Activated T-cell treated with anti-CD3 and anti-CD28 coated beads for 4 hours (primary cell): ENCODE measurements at regions not wholly inside any gene's neighbourhood (a gene's known extent, or its start where the extent isn't known, plus 50 kb on each side); places are given as distances from the start of the nearest gene placed in this dataset.

Source experiments
- DNase-seq: peaks from one replicate; pipeline ENCODE4 v3.0.0-alpha.2; 2020

DNA sequence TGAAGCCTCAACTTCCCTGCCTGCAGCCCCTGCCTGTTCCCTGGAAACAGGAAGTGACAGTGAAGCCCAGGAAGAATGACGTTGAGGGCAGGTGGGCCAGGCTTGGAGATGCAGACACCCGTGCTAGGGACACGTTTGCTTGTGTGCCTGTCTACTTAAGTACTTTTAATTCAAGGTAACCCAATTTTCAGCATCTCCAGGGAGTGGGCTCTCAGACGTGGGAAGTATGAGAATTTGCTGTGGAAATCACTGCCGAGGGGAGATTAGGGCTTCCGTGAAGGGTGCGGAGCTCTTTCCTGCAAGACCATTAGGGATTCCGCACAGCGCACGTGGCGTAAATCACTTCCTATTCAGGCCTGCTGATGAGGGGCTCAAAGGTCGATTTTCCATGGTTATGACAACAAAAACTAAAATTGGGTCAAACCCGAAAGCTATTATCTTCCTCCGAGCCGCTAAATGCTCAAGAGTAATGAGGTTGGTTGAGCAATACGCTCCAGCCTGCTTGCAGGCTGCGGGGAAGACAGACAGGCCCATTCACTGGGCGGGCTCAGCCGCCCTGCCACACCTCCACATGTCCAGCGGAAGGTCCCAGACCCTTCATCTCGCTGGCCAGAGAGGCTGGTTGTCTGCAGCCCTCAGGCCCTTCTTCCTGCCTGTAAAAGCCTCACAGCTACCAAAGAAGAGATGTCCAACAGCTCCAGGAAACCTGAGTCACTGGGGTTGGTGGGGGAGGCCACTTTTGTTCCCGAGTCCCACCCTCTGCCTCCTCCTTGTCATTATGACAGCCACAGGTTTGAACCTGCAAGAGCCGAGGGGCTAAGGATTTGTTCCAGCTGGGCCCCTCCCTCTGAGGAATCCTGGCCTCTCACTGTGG lies 109.9 kb downstream of the RBFOX3 start:
- no peak for DNase-seq

DNA sequence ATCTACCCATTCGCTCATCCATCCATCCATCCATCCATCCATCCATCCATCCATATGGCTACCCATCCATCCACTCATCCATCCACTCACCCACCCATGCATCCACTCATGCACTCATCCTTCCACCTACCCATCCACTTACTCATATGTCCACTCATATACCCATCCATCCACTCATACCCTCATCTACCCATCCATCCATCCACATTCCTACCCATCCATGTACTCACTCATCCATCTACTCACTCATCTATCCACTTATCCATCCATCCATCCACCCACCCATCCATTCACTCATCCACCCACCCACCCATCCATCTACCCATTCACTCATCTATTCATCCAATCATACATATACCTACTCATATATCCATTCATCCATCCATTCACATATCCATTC lies 112.0 kb downstream of the RBFOX3 start:
- no peak for DNase-seq

DNA sequence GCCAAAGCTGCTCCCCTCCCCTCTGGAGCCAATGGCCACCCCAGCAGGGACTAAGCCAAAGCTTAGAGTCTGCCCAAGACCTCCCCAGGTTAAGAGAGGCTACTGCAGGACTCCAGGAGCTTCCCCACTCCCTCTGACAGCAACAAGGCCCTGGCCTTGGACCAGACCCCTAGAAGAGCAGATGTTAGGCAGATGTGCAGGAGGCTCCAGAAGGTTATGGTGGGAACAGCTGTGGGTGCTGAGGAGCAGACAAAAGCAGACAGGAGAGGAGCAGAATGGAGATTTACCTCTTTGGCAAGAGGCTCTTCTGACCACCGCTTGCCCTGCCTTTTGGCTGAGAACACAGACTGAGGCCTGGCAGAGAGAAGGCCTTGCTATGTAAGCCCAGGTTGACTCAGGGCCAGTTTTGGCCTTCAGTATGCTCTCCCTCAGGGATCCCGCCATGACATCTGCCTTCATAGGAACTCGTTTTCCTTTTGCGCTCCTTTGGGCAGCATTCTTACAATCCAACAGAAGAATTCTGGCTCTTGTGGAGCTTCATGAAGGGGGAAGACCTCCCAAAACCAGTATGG lies 113.0 kb downstream of the RBFOX3 start:
- DNase-seq, result no peak

DNA sequence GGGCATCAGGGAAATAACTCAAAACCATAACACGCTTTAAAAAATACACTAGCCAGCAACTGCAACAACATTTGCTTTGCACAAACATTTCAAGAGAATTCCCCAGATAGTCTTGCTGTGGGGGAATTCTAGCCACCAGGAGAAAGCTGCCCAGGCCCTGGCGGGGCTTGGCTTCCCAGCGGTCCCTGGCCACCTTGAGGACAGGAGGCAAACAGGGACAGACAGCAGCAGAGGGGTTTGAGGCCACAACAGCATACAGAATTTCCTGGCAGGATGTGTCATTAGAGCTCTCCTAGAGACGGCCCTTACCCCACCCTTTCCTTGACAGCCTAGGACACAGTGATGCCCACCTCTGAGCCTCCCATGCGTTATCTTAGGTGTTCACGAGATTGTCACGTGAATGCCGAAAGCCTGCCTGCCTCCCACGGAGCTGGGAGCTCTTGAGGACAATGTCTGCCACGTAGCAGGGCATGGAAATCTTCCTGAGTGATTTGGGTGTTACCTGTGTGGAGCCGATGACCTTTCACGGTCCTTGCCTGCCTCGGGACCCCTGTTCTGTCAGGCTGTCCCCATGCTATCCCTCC lies 114.3 kb downstream of the RBFOX3 start:
- DNase-seq, result no peak

DNA sequence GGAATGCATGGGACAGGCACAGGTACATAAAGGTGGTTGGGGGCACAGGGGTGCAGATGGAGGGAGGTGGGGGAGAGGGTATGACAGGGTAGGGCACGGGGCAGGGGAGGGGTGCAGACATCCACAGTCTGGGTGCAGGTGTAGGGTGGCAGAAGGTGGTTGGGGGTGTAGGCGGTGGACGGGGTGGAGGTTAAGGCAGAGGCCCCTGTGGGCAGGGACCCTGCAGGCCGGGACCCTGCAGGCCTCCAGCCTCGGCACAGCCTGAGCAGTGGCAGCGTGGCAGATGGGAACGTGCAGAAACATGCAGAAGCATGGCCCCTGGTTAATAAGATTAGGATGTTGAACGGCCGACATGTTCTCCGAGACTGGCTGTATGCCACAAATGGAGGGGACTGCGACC lies 115.2 kb downstream of the RBFOX3 start:
- no peak for DNase-seq

DNA sequence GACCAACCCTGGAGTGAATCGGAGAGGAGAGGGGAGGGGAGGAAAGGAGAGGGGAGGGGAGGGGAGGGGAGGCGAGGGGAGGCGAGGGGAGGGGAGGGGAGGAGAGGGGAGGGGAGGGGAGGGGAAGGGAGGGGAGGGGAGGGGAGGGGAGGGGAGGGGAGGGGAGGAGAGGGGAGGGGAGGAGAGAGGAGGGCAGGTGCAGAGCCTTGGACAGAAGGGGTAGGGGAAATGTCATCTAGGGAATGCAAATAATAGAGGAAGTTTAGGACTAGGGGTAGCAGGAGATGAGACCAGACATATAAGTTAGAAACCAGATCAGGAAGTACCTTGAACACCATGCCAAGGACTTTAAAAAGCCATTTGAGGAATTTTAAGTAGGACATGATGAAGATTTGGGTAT lies 119.8 kb downstream of the RBFOX3 start:
- DNase-seq, result no peak

DNA sequence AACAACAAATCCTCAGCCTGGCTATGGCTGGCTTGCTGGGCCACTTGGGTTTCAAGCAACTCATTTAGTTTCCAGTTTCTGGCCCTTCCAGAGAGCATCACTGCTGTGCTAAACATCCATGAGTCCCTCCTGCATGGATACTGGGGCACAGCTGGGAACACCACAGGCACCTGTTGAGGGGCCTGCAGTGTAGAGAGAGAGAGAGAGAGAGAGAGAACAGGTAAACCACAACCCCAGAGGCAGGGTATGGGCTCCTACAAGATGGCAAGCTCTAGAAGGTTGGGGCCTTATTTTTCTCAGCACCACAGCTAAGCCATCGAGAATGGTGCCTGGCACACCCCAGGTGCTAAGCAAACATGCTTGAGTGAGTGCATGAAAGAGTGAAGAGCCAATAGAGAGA lies 120.3 kb downstream of the RBFOX3 start:
- DNase-seq, result no peak

DNA sequence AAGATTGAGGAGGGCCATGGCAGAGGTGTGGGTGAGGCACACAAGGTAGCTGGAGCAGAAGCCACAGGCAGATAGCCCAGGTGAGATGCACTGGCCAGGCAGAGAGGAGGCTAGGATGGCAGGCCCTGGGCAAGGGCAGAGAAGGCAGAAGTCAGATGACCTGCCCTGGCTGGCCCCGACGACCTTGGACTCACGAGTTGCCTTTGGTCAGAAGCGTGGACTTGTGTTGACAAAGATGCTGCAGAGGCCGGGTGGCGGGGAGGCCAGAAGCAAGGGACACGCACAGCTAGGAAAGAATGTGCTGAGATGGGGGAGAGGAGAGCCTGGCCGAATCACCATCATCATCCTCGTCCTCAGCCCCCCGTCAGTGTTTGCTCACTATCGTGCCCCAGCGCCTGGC lies 123.7 kb downstream of the RBFOX3 start:
- DNase-seq, result no peak

DNA sequence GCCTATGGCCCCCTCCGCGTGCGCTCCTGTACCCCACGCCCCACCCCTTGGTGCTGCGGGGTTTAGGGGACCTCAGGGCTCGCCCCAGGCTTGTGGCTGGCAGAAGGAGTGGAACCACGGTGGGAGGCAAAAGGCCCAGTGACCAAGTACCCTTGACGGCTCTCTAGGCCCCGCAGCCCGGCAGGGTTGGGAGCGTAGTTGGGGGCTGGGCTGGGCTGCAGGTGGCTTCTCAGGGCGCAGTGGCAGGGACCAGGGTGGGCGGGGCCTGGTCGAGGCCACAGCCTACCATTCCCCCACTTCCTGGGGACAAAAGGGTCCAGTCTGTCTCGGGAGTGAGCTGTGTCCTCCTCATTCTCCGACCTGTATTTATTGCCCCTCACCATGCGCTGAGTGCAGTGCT lies 124.9 kb downstream of the RBFOX3 start:
- no peak for DNase-seq

DNA sequence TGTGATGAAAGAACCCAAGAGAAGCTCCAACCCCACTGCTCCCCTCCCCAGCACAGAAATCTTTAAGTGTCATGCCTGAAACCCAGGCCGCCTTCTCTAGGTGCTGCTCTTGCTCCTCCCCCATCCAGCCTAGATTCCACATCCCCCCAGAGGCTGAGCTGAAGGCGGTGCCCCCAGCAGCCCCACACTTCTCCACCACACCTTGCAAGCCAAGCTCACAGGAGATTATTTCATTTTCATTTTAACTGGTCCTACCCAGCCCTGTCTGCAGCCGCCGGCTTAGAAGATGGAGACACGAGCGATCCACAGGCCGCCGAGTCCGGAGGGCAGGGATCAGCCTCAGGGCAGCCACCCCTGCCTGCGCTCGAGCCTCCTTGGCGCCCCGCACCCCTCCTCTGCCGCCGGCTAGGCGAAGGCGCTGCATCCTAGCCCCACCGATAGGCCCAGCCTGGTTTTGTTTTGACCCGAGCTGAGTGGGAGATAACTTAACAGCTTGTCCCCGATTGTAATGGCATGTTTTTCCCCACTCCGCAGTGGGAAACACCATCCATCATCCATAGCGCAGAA lies 125.3 kb downstream of the RBFOX3 start:
- no peak for DNase-seq

DNA sequence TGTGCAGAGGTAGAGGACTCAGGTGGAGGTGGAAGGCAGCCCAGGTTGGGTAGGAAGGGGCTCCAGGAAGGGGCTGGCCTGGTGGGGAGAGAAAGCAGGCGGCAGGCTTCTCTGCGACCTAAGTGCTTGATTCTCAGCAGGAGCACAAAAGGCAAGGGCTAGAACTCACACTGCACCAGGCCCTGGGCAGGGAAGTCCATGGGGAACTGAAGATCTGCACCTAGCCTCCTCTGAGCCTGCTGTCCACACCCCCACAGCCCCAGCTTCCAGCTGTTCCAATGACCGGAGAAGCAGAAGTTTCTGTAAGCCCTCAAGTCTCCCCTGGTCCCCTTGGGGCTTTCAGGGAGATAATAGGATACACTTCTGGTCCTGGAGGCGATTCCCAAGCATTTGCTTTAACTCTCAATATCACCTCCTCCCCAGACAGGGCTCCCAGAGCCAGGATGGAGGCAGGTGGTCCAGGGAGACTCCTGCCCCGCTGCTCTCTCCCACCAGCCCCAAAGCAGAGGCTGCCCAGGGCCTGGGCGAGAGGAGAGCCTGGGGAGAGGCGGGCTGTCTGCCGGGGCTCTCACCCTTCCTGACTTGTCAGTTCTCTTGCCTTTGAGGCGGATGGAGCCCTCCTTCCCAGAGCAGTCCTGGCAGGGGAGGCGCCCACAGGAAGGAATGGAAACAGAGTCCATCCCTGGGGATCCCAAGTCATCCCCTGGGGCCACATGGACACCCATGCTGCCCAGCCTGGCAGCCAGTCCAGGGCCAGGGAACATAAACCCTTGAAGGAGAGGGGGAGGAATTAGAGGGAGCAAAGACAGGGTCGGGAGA lies 126.0 kb downstream of the RBFOX3 start:
- DNase-seq, result no peak

DNA sequence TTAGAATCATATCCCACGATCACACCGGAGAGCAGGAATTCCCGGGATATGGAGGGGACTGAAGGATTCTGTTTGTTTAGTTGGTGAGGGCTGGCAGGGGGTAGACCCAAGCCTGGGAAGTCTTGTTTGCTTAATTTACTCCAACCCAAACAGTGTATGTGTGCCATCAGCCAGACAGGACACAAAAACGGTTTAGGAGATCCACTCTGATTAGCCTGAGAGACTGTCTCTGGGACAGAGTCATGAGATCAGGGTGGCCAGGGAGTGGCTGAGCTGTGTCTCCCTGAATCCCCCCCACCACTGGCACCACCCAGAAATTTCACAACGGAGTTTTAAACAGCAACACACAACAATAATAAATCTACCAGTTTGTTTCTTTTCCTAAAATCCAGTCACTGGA lies 127.0 kb downstream of the RBFOX3 start:
- no peak for DNase-seq

DNA sequence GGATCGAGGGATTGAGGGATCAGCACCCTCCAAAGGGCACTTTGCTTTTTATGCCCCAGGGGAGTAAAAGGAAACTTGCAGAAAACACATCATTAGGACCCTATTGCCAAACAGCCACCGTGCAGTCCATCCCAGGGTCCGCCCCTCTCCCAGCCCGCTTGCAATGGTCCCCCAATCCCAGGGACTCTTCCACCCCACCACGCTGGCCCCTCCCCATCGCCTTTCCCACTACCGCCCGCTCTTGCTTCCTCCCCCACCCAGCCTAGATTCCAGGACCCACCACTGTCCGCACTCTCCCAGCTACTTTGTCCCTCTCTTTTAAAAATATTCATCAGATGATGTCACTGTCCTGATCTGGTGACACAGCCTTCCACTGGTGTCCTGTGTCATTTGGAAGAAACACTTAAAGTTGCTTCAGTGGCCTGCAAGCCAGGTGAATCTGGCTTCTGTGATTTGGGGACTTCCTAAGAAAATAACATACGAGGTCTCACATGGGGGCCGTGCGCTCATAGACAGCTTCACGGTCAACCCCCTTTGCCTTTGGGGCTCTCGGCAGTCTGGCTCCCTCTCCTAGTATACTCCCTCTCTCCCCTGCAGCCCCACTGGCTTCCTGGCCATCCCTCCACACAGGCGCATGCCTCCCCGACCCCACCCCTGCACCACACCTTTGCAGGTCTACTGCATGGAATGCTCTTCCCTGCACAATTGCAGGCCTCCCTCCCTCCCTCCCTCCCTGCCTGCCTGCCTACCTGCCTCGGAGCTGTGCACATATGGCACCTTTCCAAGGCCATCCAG lies 127.9 kb downstream of the RBFOX3 start:
- no peak for DNase-seq

DNA sequence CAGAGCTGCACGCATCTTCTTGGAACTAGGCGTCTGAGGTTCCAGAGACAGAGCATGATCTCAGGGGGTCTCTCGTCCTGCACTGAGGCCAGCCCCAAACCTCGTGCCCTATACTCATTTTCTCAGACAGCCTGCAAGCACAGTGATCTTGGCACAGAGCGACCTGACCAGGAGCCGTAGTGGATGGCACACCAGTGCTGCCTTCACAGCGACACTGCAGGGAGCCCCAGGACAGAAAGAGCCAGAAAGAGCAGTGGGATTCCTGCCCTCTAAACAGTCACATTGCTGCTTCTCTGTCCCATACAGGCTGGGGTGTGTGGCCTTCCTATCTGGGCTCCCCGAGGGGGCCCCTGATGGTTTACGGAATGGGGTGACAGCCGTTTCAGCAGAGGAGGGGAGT lies 131.0 kb downstream of the RBFOX3 start:
- no peak for DNase-seq

DNA sequence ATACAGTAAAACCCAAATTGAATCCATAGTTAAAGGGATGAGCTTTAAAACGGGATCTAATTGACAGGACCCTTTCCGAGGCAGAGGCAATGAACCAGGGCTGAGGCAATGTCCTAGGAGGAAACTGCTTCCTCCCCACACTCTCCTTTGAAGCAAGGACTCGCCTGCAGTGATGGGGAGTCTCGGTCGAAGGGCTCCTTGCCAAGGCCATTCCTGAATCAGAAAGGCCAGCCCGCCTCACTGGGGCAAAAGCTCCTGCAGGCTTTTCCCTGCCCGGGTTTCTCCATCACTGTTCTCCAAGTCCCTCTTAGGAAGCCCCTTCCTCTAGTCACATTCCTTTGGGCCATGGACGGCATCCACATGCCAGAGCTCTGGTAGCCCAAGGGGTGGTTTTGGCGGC lies 132.0 kb downstream of the RBFOX3 start:
- DNase-seq, result no peak

DNA sequence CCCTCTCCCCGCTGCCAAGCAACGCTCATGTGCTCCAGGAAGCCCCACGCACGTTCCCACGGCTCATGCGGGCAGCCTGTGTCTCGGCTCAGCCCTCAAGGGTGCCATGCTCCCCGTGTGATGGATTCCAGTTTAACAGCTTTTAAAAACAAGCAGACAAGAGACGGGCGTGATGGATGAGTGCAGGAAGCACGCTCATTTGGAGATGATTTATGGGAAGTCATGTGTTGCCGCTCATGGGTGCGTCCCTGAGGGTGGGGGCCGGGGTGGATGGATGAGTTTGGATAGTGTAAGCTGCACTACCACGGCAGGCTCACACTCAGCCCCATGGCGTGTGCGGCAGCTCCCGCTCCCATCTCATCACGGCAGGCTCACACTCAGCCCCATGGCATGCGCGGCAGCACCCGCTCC lies 132.8 kb downstream of the RBFOX3 start:
- no peak for DNase-seq

DNA sequence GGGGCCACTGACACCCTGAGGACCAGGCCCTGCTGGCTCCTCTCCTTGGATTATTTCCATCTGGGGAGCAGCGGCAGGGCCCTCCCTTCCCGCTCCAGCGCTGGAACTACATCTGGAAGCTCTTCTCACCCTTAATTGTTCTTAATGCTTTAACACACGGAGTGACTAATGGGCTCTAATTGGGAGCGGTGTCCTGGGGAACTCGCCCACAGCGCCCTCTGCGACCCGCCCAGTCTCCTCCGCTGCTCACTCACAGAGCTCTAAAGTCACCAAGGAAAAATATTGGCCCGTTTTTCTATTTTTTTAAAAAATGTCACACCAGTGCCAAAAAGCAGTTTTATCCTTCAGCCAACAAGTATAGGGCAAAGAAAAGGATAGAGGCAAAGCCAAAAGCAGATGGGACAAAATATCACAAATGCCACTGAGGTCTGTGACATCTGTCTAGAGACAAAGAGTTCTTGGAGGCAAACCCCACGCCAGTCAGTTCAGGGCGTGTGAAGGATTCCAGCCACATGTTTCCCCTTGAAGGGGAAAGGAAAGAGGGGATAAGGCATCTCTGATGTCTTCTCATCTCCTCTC lies 134.7 kb downstream of the RBFOX3 start:
- no peak for DNase-seq

DNA sequence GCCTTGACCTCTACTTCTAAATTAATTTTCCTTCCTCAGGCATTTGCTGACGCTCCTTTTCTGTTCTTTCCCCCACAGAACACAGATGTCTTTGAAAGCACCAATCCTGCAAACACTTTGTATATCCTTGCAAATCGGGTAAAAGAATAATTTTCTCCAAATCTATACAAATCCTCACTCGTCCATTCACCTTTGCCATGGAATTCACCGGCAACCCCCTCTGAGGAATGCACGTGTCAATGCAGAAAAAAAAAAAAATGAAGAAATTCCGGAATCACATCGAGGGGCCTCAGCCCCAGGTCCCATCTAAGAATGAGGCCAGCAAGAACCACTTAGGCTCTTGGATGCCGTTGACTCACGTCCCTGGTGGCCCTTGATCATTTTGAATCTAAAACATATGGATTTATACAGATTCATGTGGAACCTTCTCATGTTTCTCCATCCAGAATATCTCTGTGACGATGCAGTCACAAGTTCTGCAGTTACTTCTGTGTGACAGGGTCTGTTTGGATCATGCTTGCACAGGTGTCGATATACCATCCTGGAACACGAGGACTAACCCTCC lies 136.9 kb downstream of the RBFOX3 start:
- DNase-seq, result no peak

DNA sequence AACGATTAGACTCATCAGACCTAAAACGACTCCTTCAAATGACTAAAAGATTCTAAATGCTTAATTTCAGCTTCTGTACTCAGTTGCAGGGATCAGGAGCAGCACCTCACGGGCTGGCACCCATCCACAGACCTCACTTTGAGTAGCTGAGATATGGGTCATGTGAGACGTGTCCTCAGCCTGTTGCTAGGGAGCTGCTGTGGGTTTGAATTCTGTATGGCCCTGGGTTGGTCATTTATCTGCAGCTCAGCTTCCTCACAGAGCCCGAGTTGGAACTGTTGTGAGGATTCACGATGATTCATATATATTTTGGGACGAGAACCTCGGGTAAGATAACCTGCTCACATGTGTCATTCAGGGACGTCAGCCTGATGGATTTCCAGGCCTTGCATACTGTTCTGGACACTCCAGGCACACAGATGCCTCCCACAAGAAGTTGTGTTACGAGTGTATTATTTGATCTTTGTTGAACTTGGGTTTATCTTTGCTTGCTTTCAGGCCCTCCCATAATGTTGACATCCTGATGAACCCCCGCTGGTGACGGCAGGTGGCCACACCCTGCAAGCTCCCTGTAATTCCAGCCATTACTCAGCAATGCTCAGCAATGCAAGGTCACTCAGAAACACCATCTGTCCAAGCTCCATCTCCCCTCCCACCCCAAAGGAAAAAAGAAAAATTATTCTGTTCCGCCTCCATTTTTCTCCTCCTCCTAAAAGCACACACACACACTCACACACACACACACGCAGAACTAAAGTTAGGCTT lies 137.6 kb downstream of the RBFOX3 start:
- no peak for DNase-seq

DNA sequence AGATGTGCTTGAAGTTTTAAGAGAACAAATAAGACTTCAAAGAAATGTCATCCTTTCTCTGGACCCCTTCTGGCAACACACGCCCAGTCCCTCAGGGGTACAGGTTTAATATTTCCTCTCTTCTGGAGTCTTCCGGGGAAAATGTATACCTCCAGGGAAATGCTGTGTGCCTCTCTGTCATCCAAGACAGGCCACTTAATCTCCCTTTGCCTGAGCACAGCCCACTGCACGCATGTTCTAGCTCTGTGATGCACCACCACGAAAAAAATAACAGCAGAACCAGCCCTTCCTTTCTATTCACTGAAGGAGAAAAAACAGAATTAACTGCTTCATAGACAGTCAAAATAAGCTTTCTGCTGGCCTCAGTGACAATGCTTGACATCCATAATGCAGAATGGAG lies 140.1 kb downstream of the RBFOX3 start:
- no peak for DNase-seq

DNA sequence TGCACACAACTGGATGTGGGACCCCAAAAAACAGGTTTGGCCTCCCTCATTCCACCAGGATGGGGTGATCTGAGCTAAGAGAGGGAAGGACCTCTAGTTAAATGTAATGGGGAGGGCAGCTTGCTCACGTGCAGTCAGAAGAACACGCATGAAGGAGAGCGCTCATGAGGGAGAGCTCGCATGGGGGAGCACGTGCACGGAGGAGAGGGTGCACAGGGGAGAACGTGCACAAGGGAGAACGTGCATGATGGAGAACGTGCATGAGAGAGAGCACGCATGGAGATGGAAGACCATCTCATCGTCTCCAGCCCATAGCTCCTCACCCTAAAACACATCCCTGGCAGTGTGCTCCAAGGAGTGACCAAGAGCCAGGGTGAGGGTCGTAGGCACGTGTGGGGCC lies 141.2 kb downstream of the RBFOX3 start:
- DNase-seq, result no peak
